ENCODE measurements at regions not wholly inside any gene's neighbourhood (a gene's known extent, or its start where the extent isn't known, plus 50 kb on each side); places are given as distances from the start of the nearest gene placed in this dataset.

DNA sequence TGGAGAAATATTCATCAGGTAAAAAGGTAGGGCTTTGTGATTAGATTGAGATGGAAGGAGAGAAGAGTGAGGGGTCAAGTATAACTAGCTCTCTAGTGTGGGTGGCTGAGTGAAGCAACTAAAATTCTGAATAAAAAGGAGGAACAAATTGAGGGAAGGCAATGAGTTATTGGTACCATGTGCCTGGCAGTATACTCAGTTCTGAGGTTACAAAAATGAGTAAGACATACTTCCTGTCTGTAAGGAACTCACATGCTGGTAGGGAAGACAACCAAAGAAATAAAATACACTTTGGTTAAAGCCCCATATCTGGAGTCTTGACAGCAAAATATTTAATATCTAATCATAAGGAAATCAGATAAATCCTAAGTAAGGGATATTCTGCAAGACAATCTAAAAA lies 476.8 kb upstream of the C9orf72 start:
- H3K56ac ChIP-seq (replicated peaks; ENCODE audit: insufficient read length, low read depth, low read length) = no peak overlapping the region
- no peaks in the 10 kb centered on the region for H3K4me1 ChIP-seq (replicated peaks in 1 of 4; ENCODE audit: control insufficient read depth in 3 of 4, insufficient read depth in 4 of 4, low read length in 3 of 4)
- H3K23ac ChIP-seq (ENCODE audit: insufficient read length) = no peak overlapping the region
- H4K91ac ChIP-seq (replicated peaks; ENCODE audit: insufficient read length, low read length) = no peak overlapping the region
- no peak overlapping the region for H3K14ac ChIP-seq (ENCODE audit: insufficient read length)
- no peaks in the 10 kb centered on the region for H3K27me3 ChIP-seq (replicated peaks in 1 of 4; ENCODE audit: control insufficient read depth in 3 of 4, extremely low read depth in 1 of 4, insufficient read depth in 3 of 4, low read length in 3 of 4)
- no peak overlapping the region for H3K27ac ChIP-seq (ENCODE audit: low read depth, low read length)
- H3K79me1 ChIP-seq (ENCODE audit: low read depth, low read length) = no peaks in the 10 kb centered on the region
- H4K20me1 ChIP-seq (replicated peaks in 1 of 2; ENCODE audit: control insufficient read depth in 1 of 2, insufficient read depth in 2 of 2, low read length in 2 of 2) = no peaks in the 10 kb centered on the region
- H3K23me2 ChIP-seq (ENCODE audit: low read depth, low read length) = no peaks in the 10 kb centered on the region
- H4K5ac ChIP-seq (ENCODE audit: insufficient read length, low read depth, low read length) = no peak overlapping the region
- H2BK5ac ChIP-seq (ENCODE audit: low read depth, low read length) = no peak overlapping the region
- no peak overlapping the region for H3K4me3 ChIP-seq (ENCODE audit: extremely low read depth in 1 of 4, insufficient read depth in 2 of 4, low read depth in 3 of 4, low read length in 4 of 4)
- H3K9ac ChIP-seq (replicated peaks in 1 of 4; ENCODE audit: extremely low read depth in 1 of 4, low read depth in 3 of 4, low read length in 3 of 4) = no peak overlapping the region
- H3K4ac ChIP-seq (replicated peaks; ENCODE audit: insufficient read length, low read depth, low read length) = no peak overlapping the region
- FAIRE-seq = no peak
- no peak for DNase-seq (ENCODE audit: low read depth in 1 of 2, low spot score in 2 of 2)
- ChIA-PET CTCF (ENCODE audit: partially characterized antibody) (interaction anchor here (0.6 to 1.1 kb wide), 2 partner anchors 9 to 775 kb away, joined by 3 read pairs; no protein-coding TSS in a partner anchor), POLR2A (ENCODE audit: partially characterized antibody) (no interaction called here)
- H2BK15ac ChIP-seq (ENCODE audit: low read length) = no peak overlapping the region
- no peak overlapping the region for H3K4me2 ChIP-seq (ENCODE audit: insufficient read depth in 1 of 2, low read depth in 2 of 2, low read length in 2 of 2)
- H2BK12ac ChIP-seq (ENCODE audit: low read depth, low read length) = no peak overlapping the region
- no peak overlapping the region for H2AK5ac ChIP-seq (ENCODE audit: low read depth, low read length)
- H2BK120ac ChIP-seq (replicated peaks; ENCODE audit: low read depth, low read length) = no peak overlapping the region
- no peak overlapping the region for H4K8ac ChIP-seq (ENCODE audit: extremely low read depth, insufficient read depth, low read length)
- H3K36me3 ChIP-seq (ENCODE audit: control insufficient read depth in 2 of 4, insufficient read depth in 4 of 4, low read length in 3 of 4) = no peaks in the 10 kb centered on the region
- no peak overlapping the region for H2BK20ac ChIP-seq (ENCODE audit: low read length)
- no peak overlapping the region for H3K18ac ChIP-seq (ENCODE audit: extremely low read depth, low read length)
- no peaks in the 10 kb centered on the region for H3K9me3 ChIP-seq (ENCODE audit: insufficient read depth in 2 of 2, low read depth in 1 of 2, low read length in 1 of 2)
- no peak overlapping the region for H2AFZ ChIP-seq (ENCODE audit: low read length)
- no peaks in the 10 kb centered on the region for H3K79me2 ChIP-seq (ENCODE audit: control insufficient read depth in 1 of 2, insufficient read depth in 2 of 2, low read length in 2 of 2)
- TF ChIP-seq BCL11A (IDR thresholded peaks at IDR 0.05; ENCODE audit: low read depth in 2 of 2, low read length in 2 of 2) (no peak), ZNF274 (IDR thresholded peaks at IDR 0.05; ENCODE audit: borderline replicate concordance, extremely low read depth, low read length) (no peak), SRF (IDR thresholded peaks at IDR 0.05; ENCODE audit: low read depth, low read length) (no peak), SIX5 (IDR thresholded peaks at IDR 0.05; ENCODE audit: low read depth, low read length) (no peak), JUND (IDR thresholded peaks at IDR 0.05; ENCODE audit: low read length) (no peak), SP4 (IDR thresholded peaks at IDR 0.05; ENCODE audit: low read length) (no peak), JUN (IDR thresholded peaks at IDR 0.05; ENCODE audit: low read depth, low read length) (no peak), RFX5 (IDR thresholded peaks at IDR 0.05; ENCODE audit: borderline replicate concordance, low read depth, low read length) (no peak), CHD2 (IDR thresholded peaks at IDR 0.05; ENCODE audit: low read length) (no peak), MAFK (IDR thresholded peaks at IDR 0.05; ENCODE audit: low read depth, low read length) (no peak), TCF12 (IDR thresholded peaks at IDR 0.05; ENCODE audit: low read depth, low read length) (no peak), HDAC2 (IDR thresholded peaks at IDR 0.05; ENCODE audit: borderline replicate concordance in 1 of 2, low read depth in 2 of 2, low read length in 2 of 2) (no peak)
